ACHN (cell line): ENCODE measurements at regions not wholly inside any gene's neighbourhood (a gene's known extent, or its start where the extent isn't known, plus 50 kb on each side); places are given as distances from the start of the nearest gene placed in this dataset.

ENCODE experiments used
- DNase-seq: peaks from one replicate; pipeline ENCODE4 v3.0.0-alpha.2; 2015
- in situ Hi-C: cut with HindIII; loops from 2 replicates; pipeline ENCODE4 v1.10.0; 2017; ENCODE audit warnings: low sequenced_read_pairs, low pct_ligation_motif_present, low pct_unique_long_range_greater_than_20kb

DNA sequence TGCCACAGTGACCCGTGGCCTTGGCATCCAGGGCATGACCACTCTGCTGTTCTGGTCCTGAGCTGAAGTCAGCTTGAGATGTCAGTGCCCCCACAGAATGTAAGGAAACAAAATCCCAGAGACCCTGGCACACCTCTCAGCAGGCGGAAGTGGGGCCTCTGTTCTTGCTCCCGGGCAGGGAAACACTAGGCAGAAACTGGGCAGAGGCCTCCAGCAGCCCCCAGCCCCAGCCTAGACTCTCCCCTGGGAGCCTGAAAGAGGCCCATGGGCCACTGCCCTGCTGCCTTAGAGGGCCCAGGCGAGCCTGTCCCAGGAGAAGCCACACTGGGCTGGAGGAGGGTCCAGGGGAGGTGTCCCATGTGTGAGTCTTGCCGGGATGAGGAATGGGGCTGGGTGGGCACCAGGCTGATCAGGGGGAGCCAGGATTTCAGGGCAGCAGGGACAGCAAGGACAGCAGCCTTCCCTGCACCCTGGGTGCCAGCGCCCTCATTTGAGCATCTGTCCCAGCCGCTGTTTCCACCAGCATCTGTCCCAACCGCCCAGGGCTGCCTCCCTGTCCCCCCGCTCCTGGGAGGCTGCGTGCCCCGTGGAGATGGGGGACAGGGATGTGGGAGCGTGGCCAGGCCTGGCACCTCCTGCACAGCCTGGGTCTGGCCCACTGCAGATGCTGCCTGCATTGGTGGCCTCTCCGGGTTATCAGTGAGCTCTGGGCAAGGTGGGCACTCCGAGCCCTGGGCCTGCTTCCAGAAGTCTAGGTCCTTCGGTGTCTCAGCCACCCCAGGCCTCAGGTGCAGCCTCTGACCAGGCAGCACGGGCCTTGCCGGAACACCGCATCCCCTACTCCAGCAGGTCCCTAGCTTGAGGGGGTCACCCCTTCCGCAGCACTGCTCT is 1072.4 kb downstream of the BRD1 start:
- in situ Hi-C loops: no loop called here
- no peak for DNase-seq

- DNase-seq: no peak
- in situ Hi-C loops: no loop called here
These were observed 1073.0 kb downstream of the BRD1 start for GRCh38 chr22:48754611-48755058.

DNA sequence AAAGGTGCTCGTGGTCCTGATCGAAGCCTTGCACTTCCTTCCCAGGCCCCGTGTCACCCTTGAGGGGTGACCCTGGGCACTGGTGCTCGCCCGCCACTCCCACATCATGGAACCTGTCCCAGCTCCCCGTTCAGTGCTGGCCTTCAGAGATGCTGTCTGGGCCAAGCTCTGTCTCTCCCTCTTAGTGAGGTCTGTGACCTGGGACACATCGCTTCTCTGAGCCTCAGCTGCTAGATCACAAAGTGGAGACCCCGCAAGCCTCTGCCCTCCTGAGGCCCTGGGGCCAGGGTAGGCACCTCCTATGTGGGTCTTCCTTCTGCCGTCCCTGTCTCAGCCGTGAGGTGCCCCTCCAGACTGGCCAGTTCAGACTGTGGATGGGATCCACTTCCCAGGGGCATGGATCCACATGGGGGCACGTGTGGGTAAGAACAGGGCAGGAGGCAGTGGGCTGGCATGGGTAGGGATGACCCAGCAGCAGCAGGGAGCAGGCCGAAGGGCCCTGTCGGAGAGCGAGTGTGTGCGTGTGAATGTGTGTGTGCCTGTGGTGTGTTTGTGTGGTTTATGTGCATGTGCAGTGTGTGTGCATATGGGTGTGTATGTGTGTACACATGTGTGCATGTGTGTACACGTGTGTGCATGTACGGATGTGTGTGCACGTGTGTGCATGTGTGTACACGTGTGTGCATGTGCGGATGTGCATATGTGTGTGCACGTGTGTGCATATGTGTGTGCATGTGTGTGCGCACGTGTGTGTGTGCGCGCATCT is 1073.7 kb downstream of the BRD1 start:
- no peak for DNase-seq
- in situ Hi-C loops: no loop called here

GRCh38 chr22:48753381-48753730 is 1074.3 kb downstream of the BRD1 start:
- DNase-seq: no peak
- in situ Hi-C loops: no loop called here

DNA sequence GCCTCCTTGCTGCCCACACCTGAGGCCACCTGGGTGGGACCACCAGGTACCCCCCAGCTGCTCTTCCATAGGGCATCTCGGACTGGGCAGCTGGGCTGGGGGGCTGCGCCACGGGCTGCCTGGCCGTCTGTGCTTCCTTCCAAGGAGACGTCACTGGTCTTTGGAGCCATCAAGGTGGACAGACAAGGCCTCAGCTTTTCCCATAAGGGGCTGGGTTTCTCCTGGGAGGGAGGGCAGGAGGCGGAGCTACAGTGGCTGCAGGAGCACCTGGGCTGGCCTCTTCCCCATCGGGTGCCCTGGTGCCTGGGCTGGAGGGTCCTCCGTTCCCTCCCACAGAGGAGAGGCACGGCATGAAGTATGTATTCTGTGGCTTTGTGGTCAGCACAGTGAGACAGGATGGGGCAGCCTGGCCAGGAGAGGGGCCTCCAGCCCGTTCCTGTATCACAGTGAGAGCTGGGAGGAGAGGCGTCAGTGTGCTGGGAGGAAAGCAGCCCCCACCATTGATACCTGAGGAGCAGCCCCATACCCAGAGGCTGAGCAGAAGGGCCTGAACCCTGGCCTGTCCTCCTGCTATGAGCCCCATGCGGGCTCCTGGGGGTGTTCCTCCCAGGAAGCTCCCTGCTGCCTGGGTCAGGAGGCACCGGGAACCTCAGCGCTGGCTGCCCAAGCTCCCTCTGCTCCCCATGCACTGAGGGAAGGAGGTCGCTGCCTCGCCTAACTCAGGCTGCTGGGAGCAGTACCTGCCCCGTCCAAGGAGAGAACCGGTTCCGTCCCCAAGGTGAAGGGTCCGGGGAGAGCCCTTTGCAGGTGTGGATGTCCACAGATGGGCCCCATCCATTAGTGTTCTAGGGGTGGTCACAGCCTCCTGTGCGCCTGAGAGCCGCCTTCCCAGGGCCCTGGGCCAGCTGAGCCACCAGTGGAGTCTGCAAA is 1075.0 kb downstream of the BRD1 start:
- no peak for DNase-seq
- in situ Hi-C loops: no loop called here

GRCh38 chr22:48751539-48752437 is 1075.9 kb downstream of the BRD1 start:
- in situ Hi-C loops: no loop called here
- DNase-seq: no peak

DNA sequence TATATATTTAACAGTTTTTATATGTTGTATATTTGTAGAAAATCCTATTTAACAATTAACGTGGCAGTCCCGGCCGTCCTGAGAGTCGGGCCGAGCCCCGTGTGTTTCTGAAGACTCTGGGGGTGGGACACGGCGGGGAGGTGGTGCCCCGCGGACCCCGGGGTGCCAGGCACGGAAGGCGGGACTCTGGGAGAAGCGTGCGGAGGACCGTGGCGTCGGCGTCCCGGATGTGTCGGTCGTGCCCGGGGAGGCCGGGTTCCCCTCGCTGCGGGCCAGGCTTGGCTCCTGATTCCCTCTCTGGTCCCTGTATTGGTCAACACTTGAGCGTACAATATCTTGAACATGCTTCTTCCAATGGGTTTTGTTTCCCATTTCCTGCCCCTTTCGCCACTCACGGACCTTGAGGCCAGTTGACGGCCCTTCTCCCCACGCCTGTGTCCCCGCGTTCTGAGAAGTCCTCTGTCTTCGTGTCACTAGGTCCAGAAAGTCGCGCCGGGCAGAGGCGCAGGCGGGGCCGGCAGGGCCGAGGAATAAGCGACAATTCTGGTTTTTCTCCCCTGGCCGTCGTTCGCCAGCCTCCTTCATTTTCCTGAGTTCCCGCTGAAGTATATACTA is 1076.7 kb downstream of the BRD1 start:
- DNase-seq: no peak
- in situ Hi-C loops: no loop called here

- in situ Hi-C loops: no loop called here
- no peak for DNase-seq
These were observed 1077.4 kb downstream of the BRD1 start for GRCh38 chr22:48750282-48750681.

- in situ Hi-C loops: no loop called here
- no peak for DNase-seq
These were observed 1078.0 kb downstream of the BRD1 start for GRCh38 chr22:48749555-48750227.

DNA sequence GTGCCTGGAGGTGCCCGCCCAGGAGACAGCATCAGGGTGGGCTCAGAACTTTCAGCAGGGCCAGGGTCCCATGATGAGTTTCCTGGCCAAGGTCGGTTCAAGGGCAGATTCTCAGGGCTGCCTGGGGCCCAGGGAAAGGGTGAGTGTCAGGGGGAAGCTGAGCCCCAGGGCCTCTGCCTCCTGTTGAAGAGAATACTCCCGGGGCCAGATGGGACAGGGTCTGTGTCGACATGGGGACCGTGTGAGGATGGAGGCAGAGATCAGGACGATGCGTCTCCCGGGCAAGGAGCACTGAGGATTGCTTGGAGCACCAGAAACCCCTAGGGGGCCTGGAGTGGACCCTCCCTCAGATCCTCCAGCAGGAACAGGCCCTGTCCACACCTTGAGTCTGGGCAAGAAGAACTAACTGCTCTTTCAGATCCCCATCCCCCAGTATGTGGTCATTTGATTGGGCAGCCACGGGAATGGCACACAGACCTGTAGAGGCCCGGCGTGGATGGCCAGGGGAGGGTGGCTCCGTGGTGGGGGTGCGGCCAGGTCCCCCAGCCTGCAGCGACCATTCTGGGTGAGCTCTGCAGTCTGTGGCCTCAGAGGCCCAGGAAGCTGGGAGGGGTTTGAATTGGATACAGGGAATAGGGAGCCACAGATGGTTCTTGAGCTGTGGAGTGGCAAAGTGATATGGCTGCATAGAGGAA is 1078.7 kb downstream of the BRD1 start:
- in situ Hi-C loops: no loop called here
- no peak for DNase-seq

GRCh38 chr22:48748113-48748859 is 1079.4 kb downstream of the BRD1 start:
- in situ Hi-C loops: no loop called here
- no peak for DNase-seq

DNA sequence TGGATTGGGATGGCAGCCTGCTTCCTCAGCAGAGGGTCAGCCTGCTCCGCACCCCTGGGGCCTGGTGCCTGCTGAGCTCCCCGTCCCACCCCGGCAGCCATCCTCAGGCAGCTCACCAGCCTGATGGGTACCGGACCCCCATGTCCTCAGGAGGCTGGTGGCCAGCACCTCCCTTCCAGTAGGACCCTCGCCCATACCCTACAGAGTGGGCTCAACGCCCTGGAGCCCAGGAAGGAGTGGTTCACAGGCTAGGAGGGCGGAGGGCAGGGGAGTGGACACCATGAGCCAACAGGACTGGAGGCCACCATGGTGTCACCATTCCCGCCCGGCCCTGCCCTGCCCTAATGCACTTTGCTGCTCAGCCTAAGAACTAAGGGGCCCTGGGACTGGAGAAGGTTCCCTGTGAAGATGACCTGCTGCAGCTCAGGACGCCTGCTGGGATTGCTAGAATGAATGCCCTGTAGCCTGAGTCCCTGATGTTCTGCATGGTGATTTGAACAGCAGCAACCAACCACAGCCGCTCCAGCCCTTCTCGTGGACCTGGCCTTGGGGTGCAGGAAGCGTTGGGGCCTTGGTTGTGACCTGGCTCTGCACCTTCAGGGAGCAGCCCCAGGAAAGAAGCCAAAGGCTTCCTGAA is 1080.8 kb downstream of the BRD1 start:
- in situ Hi-C loops: no loop called here
- DNase-seq: no peak

GRCh38 chr22:48745842-48746788 is 1081.6 kb downstream of the BRD1 start:
- DNase-seq: no peak
- in situ Hi-C loops: no loop called here
